ENCODE measurements at regions not wholly inside any gene's neighbourhood (a gene's known extent, or its start where the extent isn't known, plus 50 kb on each side); places are given as distances from the start of the nearest gene placed in this dataset.

- TF ChIP-seq, protein P1, sequence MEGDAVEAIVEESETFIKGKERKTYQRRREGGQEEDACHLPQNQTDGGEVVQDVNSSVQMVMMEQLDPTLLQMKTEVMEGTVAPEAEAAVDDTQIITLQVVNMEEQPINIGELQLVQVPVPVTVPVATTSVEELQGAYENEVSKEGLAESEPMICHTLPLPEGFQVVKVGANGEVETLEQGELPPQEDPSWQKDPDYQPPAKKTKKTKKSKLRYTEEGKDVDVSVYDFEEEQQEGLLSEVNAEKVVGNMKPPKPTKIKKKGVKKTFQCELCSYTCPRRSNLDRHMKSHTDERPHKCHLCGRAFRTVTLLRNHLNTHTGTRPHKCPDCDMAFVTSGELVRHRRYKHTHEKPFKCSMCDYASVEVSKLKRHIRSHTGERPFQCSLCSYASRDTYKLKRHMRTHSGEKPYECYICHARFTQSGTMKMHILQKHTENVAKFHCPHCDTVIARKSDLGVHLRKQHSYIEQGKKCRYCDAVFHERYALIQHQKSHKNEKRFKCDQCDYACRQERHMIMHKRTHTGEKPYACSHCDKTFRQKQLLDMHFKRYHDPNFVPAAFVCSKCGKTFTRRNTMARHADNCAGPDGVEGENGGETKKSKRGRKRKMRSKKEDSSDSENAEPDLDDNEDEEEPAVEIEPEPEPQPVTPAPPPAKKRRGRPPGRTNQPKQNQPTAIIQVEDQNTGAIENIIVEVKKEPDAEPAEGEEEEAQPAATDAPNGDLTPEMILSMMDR (IDR thresholded peaks at IDR 0.05): no peak
- TF ChIP-seq POLR2AphosphoS5 (IDR thresholded peaks at IDR 0.05; ENCODE audit: low read depth, low read length): no peak
- TF ChIP-seq SIN3A (IDR thresholded peaks at IDR 0.05; ENCODE audit: borderline replicate concordance, insufficient read depth, low read depth, low read length): no peak
- TF ChIP-seq TCF7L2 (IDR thresholded peaks at IDR 0.05; ENCODE audit: low read depth, low read length): no peak
Observed at GRCh38 chr17:22161376-22161775, 469.1 kb downstream of the KCNJ18 start.

Measured in Panc1 (cell line).